ENCODE measurements at regions not wholly inside any gene's neighbourhood (a gene's known extent, or its start where the extent isn't known, plus 50 kb on each side); places are given as distances from the start of the nearest gene placed in this dataset.

GRCh38 chr9:118784033-118784432 lies 585.2 kb downstream of the BRINP1 start:
- no peak for DNase-seq (ENCODE audit: low read depth, low spot score)
- no peak for TF ChIP-seq CTCF (IDR thresholded peaks at IDR 0.05; ENCODE audit: low read depth, low read length)
- no peak overlapping the region for H3K4me3 ChIP-seq (ENCODE audit: low read depth, low read length)
- in situ Hi-C loops (cut with HindIII; ENCODE audit: low sequenced_read_pairs): no loop called here

- DNase-seq (ENCODE audit: low read depth, low spot score): no peak
- in situ Hi-C loops (cut with HindIII; ENCODE audit: low sequenced_read_pairs): no loop called here
- no peak overlapping the region for H3K4me3 ChIP-seq (ENCODE audit: low read depth, low read length)
- TF ChIP-seq CTCF (IDR thresholded peaks at IDR 0.05; ENCODE audit: low read depth, low read length): no peak
These were observed 583.8 kb downstream of the BRINP1 start for GRCh38 chr9:118785456-118785855.

GRCh38 chr9:118786877-118787276 lies 582.4 kb downstream of the BRINP1 start:
- in situ Hi-C loops (cut with HindIII; ENCODE audit: low sequenced_read_pairs): no loop called here
- no peak for DNase-seq (ENCODE audit: low read depth, low spot score)
- no peak for TF ChIP-seq CTCF (IDR thresholded peaks at IDR 0.05; ENCODE audit: low read depth, low read length)

GRCh38 chr9:118809160-118809625 lies 560.0 kb downstream of the BRINP1 start:
- no peak overlapping the region for H3K4me3 ChIP-seq (ENCODE audit: low read depth, low read length)
- DNase-seq (ENCODE audit: low read depth, low spot score): no peak
- no peak for TF ChIP-seq CTCF (IDR thresholded peaks at IDR 0.05; ENCODE audit: low read depth, low read length)
- in situ Hi-C loops (cut with HindIII; ENCODE audit: low sequenced_read_pairs): no loop called here

More at GRCh38 chr9:118786877-118787276, 582.4 kb downstream of the BRINP1 start:
- H3K4me3 ChIP-seq (ENCODE audit: low read depth, low read length): no peak overlapping the region

GRCh38 chr9:118829334-118829733 lies 539.9 kb downstream of the BRINP1 start:
- H3K4me3 ChIP-seq (ENCODE audit: low read depth, low read length): no peak overlapping the region
- no peak for DNase-seq (ENCODE audit: low read depth, low spot score)
- in situ Hi-C loops (cut with HindIII; ENCODE audit: low sequenced_read_pairs): no loop called here
- no peak for TF ChIP-seq CTCF (IDR thresholded peaks at IDR 0.05; ENCODE audit: low read depth, low read length)

- TF ChIP-seq CTCF (IDR thresholded peaks at IDR 0.05; ENCODE audit: low read depth, low read length): no peak
- in situ Hi-C loops (cut with HindIII; ENCODE audit: low sequenced_read_pairs): no loop called here
- DNase-seq (ENCODE audit: low read depth, low spot score): no peak
- H3K4me3 ChIP-seq (ENCODE audit: low read depth, low read length): no peak overlapping the region
These were observed 536.9 kb downstream of the BRINP1 start for GRCh38 chr9:118832371-118832770.

- no peak for DNase-seq (ENCODE audit: low read depth, low spot score)
- in situ Hi-C loops (cut with HindIII; ENCODE audit: low sequenced_read_pairs): no loop called here
- H3K4me3 ChIP-seq (ENCODE audit: low read depth, low read length): no peak overlapping the region
- no peak for TF ChIP-seq CTCF (IDR thresholded peaks at IDR 0.05; ENCODE audit: low read depth, low read length)
These were observed 532.3 kb downstream of the BRINP1 start for GRCh38 chr9:118836891-118837290.
